ENCODE measurements at regions not wholly inside any gene's neighbourhood (a gene's known extent, or its start where the extent isn't known, plus 50 kb on each side); places are given as distances from the start of the nearest gene placed in this dataset.

DNA sequence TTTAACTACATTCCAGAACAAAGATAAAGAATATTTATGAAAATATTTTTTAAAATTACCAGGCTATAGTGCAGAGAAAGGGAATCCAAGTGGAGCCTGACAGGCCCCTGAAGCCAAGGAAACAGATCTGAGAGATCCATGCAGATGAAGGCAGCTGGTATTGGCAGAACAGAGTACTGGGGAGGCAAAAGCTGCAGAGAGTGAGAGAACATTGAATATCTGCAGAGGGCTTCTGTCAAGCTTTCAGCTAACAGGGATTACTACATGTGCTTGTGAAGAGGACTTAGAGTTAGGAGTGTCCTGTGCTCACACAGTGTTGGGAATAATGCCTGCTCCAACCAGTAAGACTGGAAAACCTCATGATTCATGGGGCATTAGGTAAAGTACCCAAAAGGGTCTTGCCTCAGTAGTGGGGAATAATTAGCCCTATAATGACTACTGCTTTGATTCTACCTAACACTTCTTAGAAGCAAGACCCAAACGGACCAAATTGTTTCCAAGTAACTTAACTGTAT is 657.2 kb downstream of the DHX35 start:
- no peak overlapping the region for H3K27ac Mint-ChIP-seq
- no peak for DNase-seq (ENCODE audit: low spot score, unreplicated experiment)
- peaks cover 44% of the 10 kb centered on the region for H3K27me3 Mint-ChIP-seq
- no peaks in the 10 kb centered on the region for H3K36me3 Mint-ChIP-seq (ENCODE audit: insufficient read depth)
- no peak overlapping the region for H3K4me3 Mint-ChIP-seq (ENCODE audit: low read depth)
- peaks cover 10% of the 10 kb centered on the region for H3K4me1 Mint-ChIP-seq (ENCODE audit: low read depth)
- H3K9me3 Mint-ChIP-seq (ENCODE audit: low read depth): no peaks in the 10 kb centered on the region
- TF ChIP-seq, protein P1, sequence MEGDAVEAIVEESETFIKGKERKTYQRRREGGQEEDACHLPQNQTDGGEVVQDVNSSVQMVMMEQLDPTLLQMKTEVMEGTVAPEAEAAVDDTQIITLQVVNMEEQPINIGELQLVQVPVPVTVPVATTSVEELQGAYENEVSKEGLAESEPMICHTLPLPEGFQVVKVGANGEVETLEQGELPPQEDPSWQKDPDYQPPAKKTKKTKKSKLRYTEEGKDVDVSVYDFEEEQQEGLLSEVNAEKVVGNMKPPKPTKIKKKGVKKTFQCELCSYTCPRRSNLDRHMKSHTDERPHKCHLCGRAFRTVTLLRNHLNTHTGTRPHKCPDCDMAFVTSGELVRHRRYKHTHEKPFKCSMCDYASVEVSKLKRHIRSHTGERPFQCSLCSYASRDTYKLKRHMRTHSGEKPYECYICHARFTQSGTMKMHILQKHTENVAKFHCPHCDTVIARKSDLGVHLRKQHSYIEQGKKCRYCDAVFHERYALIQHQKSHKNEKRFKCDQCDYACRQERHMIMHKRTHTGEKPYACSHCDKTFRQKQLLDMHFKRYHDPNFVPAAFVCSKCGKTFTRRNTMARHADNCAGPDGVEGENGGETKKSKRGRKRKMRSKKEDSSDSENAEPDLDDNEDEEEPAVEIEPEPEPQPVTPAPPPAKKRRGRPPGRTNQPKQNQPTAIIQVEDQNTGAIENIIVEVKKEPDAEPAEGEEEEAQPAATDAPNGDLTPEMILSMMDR (IDR thresholded peaks at IDR 0.05; ENCODE audit: unreplicated experiment): no peak

DNA sequence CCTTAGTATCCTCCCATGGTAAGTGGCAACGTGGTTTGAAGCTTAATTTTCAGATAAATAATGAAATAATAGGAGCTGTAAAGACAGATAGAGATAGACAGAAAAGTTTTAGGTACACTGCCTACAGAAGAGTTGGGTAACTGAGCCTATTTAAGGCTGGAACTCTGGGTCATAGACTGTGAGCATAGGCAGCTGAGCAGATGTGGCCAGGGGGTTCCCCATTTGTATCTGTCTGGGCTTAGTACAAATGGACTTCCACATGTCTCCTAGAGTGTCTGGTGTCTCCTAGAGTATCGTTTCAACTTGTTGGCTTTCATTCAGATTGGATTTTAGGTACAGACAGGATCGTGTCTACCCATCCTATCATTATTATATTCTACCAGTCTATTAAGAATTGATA is 649.8 kb downstream of the DHX35 start:
- no peaks in the 10 kb centered on the region for H3K36me3 Mint-ChIP-seq (ENCODE audit: insufficient read depth)
- DNase-seq (ENCODE audit: low spot score, unreplicated experiment): no peak
- no peak overlapping the region for H3K4me3 Mint-ChIP-seq (ENCODE audit: low read depth)
- H3K9me3 Mint-ChIP-seq (ENCODE audit: low read depth): peaks cover 15% of the 10 kb centered on the region
- no peaks in the 10 kb centered on the region for H3K4me1 Mint-ChIP-seq (ENCODE audit: low read depth)
- no peak overlapping the region for H3K27ac Mint-ChIP-seq
- H3K27me3 Mint-ChIP-seq: peaks cover 65% of the 10 kb centered on the region
- TF ChIP-seq, protein P1 (IDR thresholded peaks at IDR 0.05; ENCODE audit: unreplicated experiment): no peak

DNA sequence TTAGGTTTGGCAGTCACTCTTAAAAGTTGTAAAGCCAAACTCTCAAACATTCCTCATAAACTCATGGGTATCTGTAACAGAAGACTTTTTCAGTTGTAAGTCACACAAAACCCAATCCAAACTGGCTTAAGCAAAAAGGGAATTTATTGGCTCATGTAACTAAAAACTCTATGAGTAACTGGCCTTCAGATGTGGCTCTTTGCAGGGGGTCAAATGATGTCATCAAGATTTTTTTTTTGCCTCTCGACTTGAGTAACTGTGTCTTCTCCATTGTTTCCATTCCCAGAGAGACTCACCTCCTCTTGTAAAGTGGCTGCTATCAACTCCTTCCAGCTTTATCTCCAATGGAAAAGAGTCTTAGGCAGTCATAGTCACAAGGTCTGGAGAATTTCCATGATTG is 645.0 kb downstream of the DHX35 start:
- Mint-ChIP-seq H3K27me3 (peaks cover 62% of the 10 kb centered on the region), H3K9me3 (ENCODE audit: low read depth) (peaks cover 15% of the 10 kb centered on the region), H3K4me1 (ENCODE audit: low read depth) (no peaks in the 10 kb centered on the region), H3K27ac (no peak overlapping the region), H3K36me3 (ENCODE audit: insufficient read depth) (no peaks in the 10 kb centered on the region), H3K4me3 (ENCODE audit: low read depth) (no peak overlapping the region)
- DNase-seq (ENCODE audit: low spot score, unreplicated experiment): no peak
- TF ChIP-seq, protein P1 (IDR thresholded peaks at IDR 0.05; ENCODE audit: unreplicated experiment): no peak

DNA sequence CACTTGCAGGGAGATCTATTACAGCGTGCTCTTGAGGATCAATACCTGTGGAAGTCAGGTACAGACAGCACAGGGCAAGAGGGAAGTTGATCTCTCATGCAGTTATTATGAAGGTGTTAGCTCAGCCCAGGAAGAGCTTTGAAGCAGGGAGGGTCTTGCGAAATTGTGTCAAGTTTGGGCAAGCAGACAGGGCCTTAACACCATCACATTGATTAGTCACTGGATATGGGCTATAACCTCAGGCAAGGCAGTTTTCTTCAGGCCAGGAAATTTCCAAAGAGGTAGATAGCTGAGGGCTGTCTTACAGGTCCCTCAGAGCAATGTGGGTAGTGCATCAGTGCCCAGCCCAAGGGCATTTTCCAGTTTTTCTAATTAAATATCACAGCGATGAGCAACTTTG is 643.8 kb downstream of the DHX35 start:
- H3K27me3 Mint-ChIP-seq: peaks cover 54% of the 10 kb centered on the region
- TF ChIP-seq, protein P1 (IDR thresholded peaks at IDR 0.05; ENCODE audit: unreplicated experiment): no peak
- H3K9me3 Mint-ChIP-seq (ENCODE audit: low read depth): peaks cover 8% of the 10 kb centered on the region
- DNase-seq (ENCODE audit: low spot score, unreplicated experiment): no peak
- no peak overlapping the region for H3K4me3 Mint-ChIP-seq (ENCODE audit: low read depth)
- no peak overlapping the region for H3K27ac Mint-ChIP-seq
- peaks cover 1% of the 10 kb centered on the region for H3K4me1 Mint-ChIP-seq (ENCODE audit: low read depth)
- no peaks in the 10 kb centered on the region for H3K36me3 Mint-ChIP-seq (ENCODE audit: insufficient read depth)

DNA sequence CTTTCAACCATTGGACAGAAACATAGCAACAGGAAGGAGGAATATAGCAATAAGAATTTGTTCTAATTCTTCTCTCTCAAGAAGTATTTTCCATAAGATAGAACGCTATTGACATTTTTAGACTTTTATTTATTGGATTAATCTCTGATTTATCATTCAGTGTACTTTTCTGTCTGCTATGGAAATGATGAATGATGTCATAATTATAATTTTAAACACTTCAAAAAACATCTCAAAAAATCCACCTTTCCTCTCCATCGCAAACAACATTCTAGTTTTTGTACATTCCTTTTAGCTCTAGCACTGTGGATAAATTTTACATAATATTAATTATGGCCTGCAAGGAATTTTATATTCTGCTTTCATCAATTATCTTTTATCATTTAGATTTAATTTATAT is 643.2 kb downstream of the DHX35 start:
- Mint-ChIP-seq H3K27me3 (peaks cover 55% of the 10 kb centered on the region), H3K4me3 (ENCODE audit: low read depth) (no peak overlapping the region), H3K27ac (no peak overlapping the region), H3K9me3 (ENCODE audit: low read depth) (peaks cover 8% of the 10 kb centered on the region), H3K36me3 (ENCODE audit: insufficient read depth) (no peaks in the 10 kb centered on the region), H3K4me1 (ENCODE audit: low read depth) (peaks cover 1% of the 10 kb centered on the region)
- TF ChIP-seq, protein P1 (IDR thresholded peaks at IDR 0.05; ENCODE audit: unreplicated experiment): no peak
- DNase-seq (ENCODE audit: low spot score, unreplicated experiment): no peak

Data from progenitor cell of endocrine pancreas (in vitro differentiated cells).